Astrocyte (in vitro differentiated cells and primary cell): ENCODE measurements at regions not wholly inside any gene's neighbourhood (a gene's known extent, or its start where the extent isn't known, plus 50 kb on each side); places are given as distances from the start of the nearest gene placed in this dataset.

Source experiments
- EZH2 ChIP-seq: IDR thresholded peaks from 2 replicates; pipeline ENCODE4 v1.6.1; 2012; ENCODE audit warnings: mild to moderate bottlenecking, low read length, inconsistent platforms; ENCODE audit not compliant: insufficient read depth
- TF ChIP-seq, protein P1 (sequence below): IDR thresholded peaks from 2 replicates; pipeline ENCODE4 v1.5.1; 2011; ENCODE audit warnings: low read depth, mild to moderate bottlenecking, inconsistent platforms, low read length, moderate library complexity; ENCODE audit not compliant: insufficient read depth

DNA sequence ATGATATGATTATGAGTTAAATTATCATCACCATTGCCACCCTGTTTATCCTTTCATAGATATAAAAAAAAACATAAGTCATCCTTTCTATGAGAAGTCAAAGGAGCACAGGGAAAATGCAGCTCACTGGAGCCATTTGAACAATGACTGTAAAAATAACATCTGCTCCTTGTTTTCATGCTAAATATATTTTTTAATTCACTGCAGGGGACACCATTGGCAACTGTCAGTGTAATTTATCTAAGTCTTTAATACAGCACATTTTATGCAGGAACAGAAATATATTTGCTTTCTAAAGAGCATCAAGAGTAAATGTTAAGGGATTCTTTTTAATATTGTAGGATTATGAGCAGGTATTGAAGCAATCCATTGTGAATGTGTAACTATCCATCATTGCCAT, 371.3 kb downstream of the ZBBX start:
- TF ChIP-seq, protein P1, sequence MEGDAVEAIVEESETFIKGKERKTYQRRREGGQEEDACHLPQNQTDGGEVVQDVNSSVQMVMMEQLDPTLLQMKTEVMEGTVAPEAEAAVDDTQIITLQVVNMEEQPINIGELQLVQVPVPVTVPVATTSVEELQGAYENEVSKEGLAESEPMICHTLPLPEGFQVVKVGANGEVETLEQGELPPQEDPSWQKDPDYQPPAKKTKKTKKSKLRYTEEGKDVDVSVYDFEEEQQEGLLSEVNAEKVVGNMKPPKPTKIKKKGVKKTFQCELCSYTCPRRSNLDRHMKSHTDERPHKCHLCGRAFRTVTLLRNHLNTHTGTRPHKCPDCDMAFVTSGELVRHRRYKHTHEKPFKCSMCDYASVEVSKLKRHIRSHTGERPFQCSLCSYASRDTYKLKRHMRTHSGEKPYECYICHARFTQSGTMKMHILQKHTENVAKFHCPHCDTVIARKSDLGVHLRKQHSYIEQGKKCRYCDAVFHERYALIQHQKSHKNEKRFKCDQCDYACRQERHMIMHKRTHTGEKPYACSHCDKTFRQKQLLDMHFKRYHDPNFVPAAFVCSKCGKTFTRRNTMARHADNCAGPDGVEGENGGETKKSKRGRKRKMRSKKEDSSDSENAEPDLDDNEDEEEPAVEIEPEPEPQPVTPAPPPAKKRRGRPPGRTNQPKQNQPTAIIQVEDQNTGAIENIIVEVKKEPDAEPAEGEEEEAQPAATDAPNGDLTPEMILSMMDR = no peak
- no peak for TF ChIP-seq EZH2
